ENCODE measurements at regions not wholly inside any gene's neighbourhood (a gene's known extent, or its start where the extent isn't known, plus 50 kb on each side); places are given as distances from the start of the nearest gene placed in this dataset.

DNA sequence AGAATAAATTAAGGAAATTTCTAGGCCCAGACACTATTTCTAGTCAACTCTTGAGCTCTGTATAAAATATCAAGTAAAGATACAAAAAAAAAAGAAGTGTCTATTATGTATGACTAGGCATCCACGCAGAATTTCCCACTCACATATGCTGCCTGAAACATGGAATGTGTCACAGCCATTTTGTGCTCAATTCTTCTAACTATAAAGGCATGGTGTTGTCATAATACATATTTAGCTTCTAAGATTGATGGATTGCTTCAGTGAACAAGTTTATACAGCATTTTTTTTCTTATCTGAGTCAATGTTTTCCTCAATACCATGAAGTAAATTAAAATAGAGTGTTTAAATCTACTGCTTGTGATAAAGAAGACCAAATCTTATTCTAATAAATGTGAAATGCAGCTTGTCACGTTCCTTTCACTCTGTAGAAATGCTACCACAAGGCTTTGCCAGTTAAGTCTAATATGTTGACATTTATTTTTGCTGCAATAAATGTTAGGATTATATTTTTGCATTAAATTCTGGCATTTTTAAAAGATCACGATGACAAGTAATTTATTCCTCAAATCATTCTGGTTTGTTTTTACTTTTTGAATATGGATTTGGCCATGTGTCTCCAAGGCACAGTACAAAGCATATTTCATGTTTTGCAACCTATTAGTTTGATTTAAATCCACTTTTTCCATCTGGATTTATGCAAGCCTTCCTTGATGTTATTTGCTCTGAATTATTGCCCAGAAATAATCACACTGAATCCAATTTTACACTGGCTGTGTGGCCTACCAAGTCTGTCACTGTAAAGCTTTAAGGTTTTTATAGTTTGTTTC is 1829.0 kb upstream of the PCDH7 start:
- TF ChIP-seq, protein P1, sequence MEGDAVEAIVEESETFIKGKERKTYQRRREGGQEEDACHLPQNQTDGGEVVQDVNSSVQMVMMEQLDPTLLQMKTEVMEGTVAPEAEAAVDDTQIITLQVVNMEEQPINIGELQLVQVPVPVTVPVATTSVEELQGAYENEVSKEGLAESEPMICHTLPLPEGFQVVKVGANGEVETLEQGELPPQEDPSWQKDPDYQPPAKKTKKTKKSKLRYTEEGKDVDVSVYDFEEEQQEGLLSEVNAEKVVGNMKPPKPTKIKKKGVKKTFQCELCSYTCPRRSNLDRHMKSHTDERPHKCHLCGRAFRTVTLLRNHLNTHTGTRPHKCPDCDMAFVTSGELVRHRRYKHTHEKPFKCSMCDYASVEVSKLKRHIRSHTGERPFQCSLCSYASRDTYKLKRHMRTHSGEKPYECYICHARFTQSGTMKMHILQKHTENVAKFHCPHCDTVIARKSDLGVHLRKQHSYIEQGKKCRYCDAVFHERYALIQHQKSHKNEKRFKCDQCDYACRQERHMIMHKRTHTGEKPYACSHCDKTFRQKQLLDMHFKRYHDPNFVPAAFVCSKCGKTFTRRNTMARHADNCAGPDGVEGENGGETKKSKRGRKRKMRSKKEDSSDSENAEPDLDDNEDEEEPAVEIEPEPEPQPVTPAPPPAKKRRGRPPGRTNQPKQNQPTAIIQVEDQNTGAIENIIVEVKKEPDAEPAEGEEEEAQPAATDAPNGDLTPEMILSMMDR (IDR thresholded peaks at IDR 0.05): no peak
- no peak for TF ChIP-seq POLR2A (IDR thresholded peaks at IDR 0.05)

Measured in lower leg skin (tissue), 3 donors.